K562 (cell line): ENCODE measurements at regions not wholly inside any gene's neighbourhood (a gene's known extent, or its start where the extent isn't known, plus 50 kb on each side); places are given as distances from the start of the nearest gene placed in this dataset.

Source experiments
- ATAC-seq: fragments of 200-7000 bp; cut with Tn5 transposase; 3 replicates; pipeline ENCODE4 v1.9.1; 2020; ENCODE audit warnings: moderate library complexity
- BruUV-seq: library from RNA; stranded (reverse); fragments of 400-500 nt; replicated peaks from 2 replicates; lab custom pipeline; 2021; lab: Mats Ljungman, UMichigan
- CTCF ChIA-PET: fragments of 300-600 bp; formaldehyde crosslinking; extraction: SDS; loops from one replicate; lab custom pipeline; 2021; ENCODE audit warnings: low intra/inter-chr PET ratio; lab: Yijun Ruan, JAX
- POLR2A ChIA-PET: fragments of 300-600, 350-650 bp; sonication (Branson Sonifier 250); formaldehyde crosslinking; extraction: SDS; loops from one replicate; lab custom pipeline; 2021; ENCODE audit warnings: antibody characterized with exemption, inconsistent platforms; lab: Yijun Ruan, JAX
- DNase-seq, 4 experiments: peaks; one replicate each; pipeline versions ENCODE4 v3.0.0 to v3.0.0-alpha.2; 2011 to 2018; ENCODE audit warnings: low spot score in 3 of 4, mixed read lengths in 3 of 4; ENCODE audit errors: extremely low read depth in 1 of 4
- FAIRE-seq: peaks from 2 replicates; lab custom pipeline; 2011; peaks lifted over from hg19 to GRCh38; lab: Jason Lieb, UNC
- H2AFZ ChIP-seq: 2 replicates; pipeline ENCODE4 v1.6.0; 2011; ENCODE audit warnings: low read depth, low read length, control low read depth, inconsistent platforms
- H3K27ac ChIP-seq: fragments of 200-600 bp; 3 replicates; pipeline ENCODE4 v1.8.0; 2011; ENCODE audit warnings: low read depth, mild to moderate bottlenecking, control low read depth, inconsistent platforms, low read length, moderate library complexity, mixed read lengths; ENCODE audit errors: extremely low read depth
- H3K27me3 ChIP-seq, 2 experiments: fragments of 300-600 bp in 1 of 2; 2 replicates in 1 of 2; 3 replicates in 1 of 2; pipeline versions ENCODE4 v1.6.0 to v1.8.0; 2011; ENCODE audit warnings: inconsistent platforms in 2 of 2, low read length in 2 of 2, mild to moderate bottlenecking in 1 of 2, mixed read lengths in 1 of 2, moderate library complexity in 1 of 2; ENCODE audit not compliant: control insufficient read depth in 2 of 2, insufficient read depth in 2 of 2
- H3K36me3 ChIP-seq: fragments of 300-600 bp; 3 replicates; pipeline ENCODE4 v1.8.0; 2011; ENCODE audit warnings: mild to moderate bottlenecking, low read length, inconsistent platforms; ENCODE audit not compliant: control insufficient read depth, insufficient read depth
- H3K4me1 ChIP-seq, 2 experiments: fragments of 200-600 bp in 1 of 2; replicated peaks in 1 of 2; 2 replicates in 1 of 2; 3 replicates in 1 of 2; pipeline versions ENCODE4 v1.5.1 to v1.8.0; 2011; ENCODE audit warnings: inconsistent platforms in 2 of 2, low read length in 2 of 2, mild to moderate bottlenecking in 1 of 2, mixed read lengths in 1 of 2, moderate library complexity in 1 of 2; ENCODE audit not compliant: control insufficient read depth in 2 of 2, insufficient read depth in 2 of 2
- H3K4me2 ChIP-seq: 2 replicates; pipeline ENCODE4 v1.6.1; 2011; ENCODE audit warnings: low read length, control low read depth, inconsistent platforms, mixed read lengths; ENCODE audit not compliant: insufficient read depth
- H3K4me3 ChIP-seq: fragments of 200-600 bp; sonication (generic), shearing (Covaris generic); 2 replicates; pipeline ENCODE4 v1.5.1; 2016; ENCODE audit warnings: control low read depth, inconsistent platforms
- H3K79me2 ChIP-seq: fragments of 200-600 bp; 3 replicates; pipeline ENCODE4 v1.8.0; 2011; ENCODE audit warnings: low read length, inconsistent platforms; ENCODE audit not compliant: control insufficient read depth, insufficient read depth
- H3K9ac ChIP-seq, 2 experiments: 2 replicates each; pipeline versions ENCODE4 v1.6.0 to v1.6.1; 2011; ENCODE audit warnings: low read depth in 2 of 2, low read length in 2 of 2, control low read depth in 1 of 2, inconsistent platforms in 1 of 2, mild to moderate bottlenecking in 1 of 2, mixed read lengths in 1 of 2; ENCODE audit not compliant: insufficient read depth in 1 of 2
- H3K9me1 ChIP-seq: one replicate; pipeline ENCODE4 v1.6.0; 2011; ENCODE audit warnings: inconsistent platforms, mild to moderate bottlenecking, low read length, moderate library complexity; ENCODE audit not compliant: control insufficient read depth, insufficient read depth
- H3K9me3 ChIP-seq: replicated peaks from 2 replicates; pipeline ENCODE4 v1.5.1; 2011; ENCODE audit warnings: low read depth, low read length, inconsistent platforms; ENCODE audit not compliant: control insufficient read depth, insufficient read depth
- H4K20me1 ChIP-seq: replicated peaks from 2 replicates; pipeline ENCODE4 v1.6.1; 2011; ENCODE audit warnings: low read length, inconsistent platforms, mixed read lengths; ENCODE audit not compliant: control insufficient read depth, insufficient read depth
- ARID1B ChIP-seq: fragments of 450-650 bp; IDR thresholded peaks from 2 replicates; pipeline ENCODE4 v1.6.1; 2016; ENCODE audit warnings: antibody characterized with exemption, mild to moderate bottlenecking, inconsistent platforms
- BMI1 ChIP-seq: fragments of 150-350 bp; IDR thresholded peaks from 2 replicates; pipeline ENCODE4 v1.6.1; 2014; ENCODE audit warnings: low read length
- CREB3L1 ChIP-seq: fragments of 450-650 bp; IDR thresholded peaks from 2 replicates; pipeline ENCODE4 v1.6.1; 2014; ENCODE audit warnings: low read depth, mild to moderate bottlenecking, moderate library complexity, borderline replicate concordance
- GTF2F1 ChIP-seq: IDR thresholded peaks from 2 replicates; pipeline ENCODE4 v1.6.1; 2011; ENCODE audit warnings: low read depth, low read length, improper control_type of control experiment
- HBP1 ChIP-seq: fragments of 450-650 bp; formaldehyde crosslinking; IDR thresholded peaks from 2 replicates; pipeline ENCODE4 v1.4.0; 2022; ENCODE audit warnings: missing genetic modification characterization
- HLTF ChIP-seq: fragments of 450-650 bp; IDR thresholded peaks from 2 replicates; pipeline ENCODE4 v1.6.1; 2016
- KLF6 ChIP-seq: fragments of 250-450 bp; sonication (Bioruptor Pico); IDR thresholded peaks from 2 replicates; pipeline ENCODE4 v1.4.0; 2020; ENCODE audit warnings: mild to moderate bottlenecking, moderate library complexity, borderline replicate concordance
- NFYB ChIP-seq: IDR thresholded peaks from 2 replicates; pipeline ENCODE4 v1.6.1; 2011; ENCODE audit warnings: mild to moderate bottlenecking, moderate library complexity; ENCODE audit not compliant: insufficient read length; ENCODE audit errors: extremely low read depth
- RNF2 ChIP-seq: sonication (generic); IDR thresholded peaks from 2 replicates; pipeline ENCODE4 v1.6.1; 2016
- SIX5 ChIP-seq, 2 experiments: IDR thresholded peaks; 2 replicates each; pipeline ENCODE4 v1.6.1; 2011; ENCODE audit warnings: low read length in 2 of 2, borderline replicate concordance in 1 of 2, low read depth in 1 of 2, mild to moderate bottlenecking in 1 of 2, moderate library complexity in 1 of 2; ENCODE audit not compliant: insufficient read depth in 1 of 2
- USF1 ChIP-seq: sonication (generic); formaldehyde crosslinking; IDR thresholded peaks from 2 replicates; pipeline ENCODE4 v1.9.0; 2022; ENCODE audit warnings: mild to moderate bottlenecking, missing genetic modification reagents
- XRCC3 ChIP-seq: fragments of 450-650 bp; IDR thresholded peaks from 2 replicates; pipeline ENCODE4 v1.6.1; 2017; ENCODE audit warnings: mild to moderate bottlenecking, moderate library complexity
- XRCC4 ChIP-seq: IDR thresholded peaks from one replicate; pipeline ENCODE4 v1.6.1; 2011; ENCODE audit not compliant: insufficient read depth, insufficient read length; ENCODE audit errors: extremely low read depth
- ZBTB33 ChIP-seq: sonication (generic); formaldehyde crosslinking; IDR thresholded peaks from 2 replicates; pipeline ENCODE4 v1.8.1; 2023; ENCODE audit warnings: mild to moderate bottlenecking, missing genetic modification reagents
- ZNF232 ChIP-seq: sonication (generic); formaldehyde crosslinking; IDR thresholded peaks from 2 replicates; pipeline ENCODE4 v1.8.0; 2022; ENCODE audit warnings: mild to moderate bottlenecking, missing genetic modification reagents
- ZNF274 ChIP-seq: IDR thresholded peaks from 2 replicates; pipeline ENCODE4 v1.6.1; 2011; ENCODE audit warnings: low read depth, mild to moderate bottlenecking, low read length, moderate library complexity, borderline replicate concordance
- WGBS: fragments of 100-300 bp; shearing (Covaris generic); methylation state at CpG from one replicate; pipeline ENCODE4 v1.1.6; 2016; ENCODE audit warnings: low coverage, mixed read lengths; ENCODE audit not compliant: insufficient coverage; ENCODE audit errors: missing lambda C conversion rate; 5-methylcytosine and 5-hydroxymethylcytosine counted together
- in situ Hi-C: fragments of 300-500 bp; cut with MboI; formaldehyde crosslinking; loops from 4 replicates; pipeline ENCODE4 v1.15.0; 2018; ENCODE audit warnings: inconsistent platforms, mixed read lengths
- intact Hi-C: fragments of 100-400 bp; cut with micrococcal nuclease; formaldehyde crosslinking; loops from 2 replicates; pipeline ENCODE4 v1.14.2; 2022

- DNase-seq (no peak), FAIRE-seq (no peak), ATAC-seq (no peak)
- H3K36me3 ChIP-seq = no peaks in the 10 kb centered on the region
- TF ChIP-seq NFYB (no peak), BMI1 (no peak), KLF6 (CRISPR knock-in tag) (no peak), HLTF (no peak), HBP1 (CRISPR knock-in tag) (no peak), RNF2 (no peak), XRCC4 (no peak), ARID1B (no peak), ZNF232 (CRISPR knock-in tag) (no peak), ZNF274 (no peak), XRCC3 (no peak), USF1 (CRISPR knock-in tag) (no peak), GTF2F1 (no peak), SIX5 (IDR thresholded peaks at IDR 0.05; ENCODE audit: borderline replicate concordance in 1 of 2, insufficient read depth in 1 of 2, low read depth in 1 of 2, low read length in 2 of 2) (no peak), ZBTB33 (CRISPR knock-in tag) (no peak), CREB3L1 (no peak)
- in situ Hi-C loops = no loop called here
- peaks cover 0 to 26% of the 10 kb centered on the region in 2 experiments; a peak in 2 of 5 replicates for H3K27me3 ChIP-seq
- H3K4me1 ChIP-seq = no peaks in the 10 kb centered on the region
- H3K9me3 ChIP-seq = no peaks in the 10 kb centered on the region
- no peaks in the 10 kb centered on the region for H3K79me2 ChIP-seq
- intact Hi-C loops = no loop called here
- no peaks in the 10 kb centered on the region for H3K9me1 ChIP-seq
- no TSS peak for BruUV-seq
- whole genome bisulfite sequencing = 1% methylated on average over 5 of the region's 5 CpGs
- POLR2A ChIA-PET = interaction anchor here (0.6 to 1.0 kb wide), 2 partner anchors 233 to 308 kb away, joined by 3 read pairs; no protein-coding TSS in a partner anchor
- no peaks in the 10 kb centered on the region for H4K20me1 ChIP-seq
- no peak overlapping the region for H3K27ac ChIP-seq
- no peak overlapping the region for H3K9ac ChIP-seq
- CTCF ChIA-PET = no interaction called here
- H2AFZ ChIP-seq = no peak overlapping the region
- H3K4me2 ChIP-seq = no peak overlapping the region
- H3K4me3 ChIP-seq = no peak overlapping the region
Measured at GRCh38 chr2:16247326-16248122, 307.2 kb downstream of the MYCN start.
